Umbilical cord (tissue), 1 donor: ENCODE measurements at regions not wholly inside any gene's neighbourhood (a gene's known extent, or its start where the extent isn't known, plus 50 kb on each side); places are given as distances from the start of the nearest gene placed in this dataset.
"Not testable (repeated sequence)": the region's sequence is repeated elsewhere in the genome, so short reads cannot be mapped to it uniquely, and the experiment has no call there.

Experiments
- DNase-seq: peaks from one replicate; pipeline ENCODE4 v3.0.0-alpha.2; 2015; ENCODE audit warnings: low spot score

GRCh38 chr20:5696011-5696559 lies 54.1 kb upstream of the SHLD1 start:
- no peak for DNase-seq

- DNase-seq: no peak
Observed at GRCh38 chr20:5691918-5692618, 58.1 kb upstream of the SHLD1 start.

DNA sequence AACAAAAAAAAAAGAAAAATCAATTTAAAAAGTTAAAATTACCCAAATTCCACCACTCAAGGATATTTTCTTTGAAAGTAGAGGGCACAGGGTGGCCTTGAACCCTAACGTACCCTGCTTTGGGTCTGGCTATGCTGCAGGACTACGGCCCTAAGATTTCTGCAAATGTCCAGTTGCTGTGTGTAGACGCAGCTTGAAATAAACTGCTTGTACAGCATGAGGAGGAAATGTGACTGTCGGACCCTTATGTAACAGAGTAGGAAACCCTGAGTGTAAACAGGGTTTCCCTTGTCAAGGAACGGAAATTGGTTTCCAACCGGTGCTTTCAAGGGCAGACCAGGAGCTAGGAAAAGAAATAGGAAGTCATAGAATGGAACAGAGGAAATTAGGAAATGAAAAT lies 60.7 kb upstream of the SHLD1 start:
- DNase-seq: peak; percentile 7

DNA sequence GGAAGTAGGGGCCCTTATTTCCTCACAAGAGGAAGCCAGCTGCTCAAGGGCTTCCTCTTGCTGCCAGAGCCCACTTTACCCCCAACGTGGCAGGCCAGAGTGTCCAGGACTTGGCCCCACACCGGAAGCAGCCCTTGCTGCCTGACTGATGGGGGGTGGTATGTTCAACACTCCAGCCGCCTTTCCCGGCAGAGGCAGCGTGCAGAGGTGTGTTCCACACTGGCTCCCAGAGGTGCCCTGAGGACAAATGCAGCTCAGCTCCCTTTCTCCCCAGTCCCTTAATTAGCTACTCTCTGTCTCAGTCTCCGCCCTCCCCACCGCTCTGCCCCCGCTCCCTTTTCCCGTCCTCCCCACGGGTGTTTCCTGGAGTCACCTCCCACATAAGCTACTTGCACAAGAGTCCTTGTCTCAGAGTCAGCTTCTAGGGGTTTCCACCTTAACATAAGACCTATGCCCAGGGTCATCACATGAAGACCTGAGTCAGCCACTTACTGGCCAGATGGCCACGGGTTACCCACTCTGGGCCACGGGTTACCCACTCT lies 61.7 kb upstream of the SHLD1 start:
- DNase-seq: no peak

DNA sequence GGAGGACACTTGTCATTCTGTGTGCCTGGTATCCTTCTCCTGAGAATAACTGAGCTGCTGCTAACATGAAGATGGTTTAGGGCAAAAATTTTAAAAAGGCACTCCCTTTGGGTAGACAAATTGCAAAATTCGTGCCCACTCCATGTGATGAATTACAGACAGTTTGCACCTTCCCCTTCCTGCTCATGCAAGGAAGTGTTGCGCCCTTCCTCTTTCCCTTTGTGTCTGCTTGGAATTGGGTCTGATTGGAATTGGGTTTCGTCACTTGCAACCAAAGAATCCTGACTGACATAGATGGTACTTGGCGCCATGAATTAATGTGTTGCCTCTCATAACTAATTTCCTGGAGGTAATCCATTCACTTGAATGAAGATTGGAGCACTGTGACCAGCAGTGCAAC lies 62.3 kb upstream of the SHLD1 start:
- no peak for DNase-seq

GRCh38 chr20:5686384-5687105 lies 63.7 kb upstream of the SHLD1 start:
- no peak for DNase-seq

- DNase-seq: not testable (repeated sequence)
Observed at GRCh38 chr20:5682556-5682955, 67.6 kb upstream of the SHLD1 start.

GRCh38 chr20:5680192-5680591 lies 69.4 kb upstream of the GPCPD1 start:
- DNase-seq: no peak

GRCh38 chr20:5678777-5679176 lies 68.0 kb upstream of the GPCPD1 start:
- no peak for DNase-seq

- not testable (repeated sequence) for DNase-seq
Observed at GRCh38 chr20:5677944-5678343, 67.1 kb upstream of the GPCPD1 start.

DNA sequence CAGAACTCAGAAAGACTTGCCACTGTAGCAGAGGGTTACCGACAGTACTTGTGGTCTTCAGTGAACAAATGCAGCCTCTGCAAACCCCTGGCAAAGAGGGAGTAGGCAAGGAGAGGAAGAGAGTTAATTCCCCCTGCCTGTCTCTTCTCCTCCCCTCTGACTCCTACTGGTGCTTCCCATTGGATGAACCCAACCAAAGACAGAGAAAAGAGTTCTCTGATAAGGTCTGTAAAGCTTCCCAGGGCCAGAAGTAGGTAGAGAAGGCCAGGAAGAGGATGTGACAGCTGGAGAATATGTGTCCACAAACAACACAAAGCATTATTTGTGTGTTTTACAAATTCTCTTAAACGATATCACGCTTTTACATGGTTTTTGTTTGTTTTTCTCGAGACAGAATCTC lies 66.6 kb upstream of the GPCPD1 start:
- DNase-seq: no peak

DNA sequence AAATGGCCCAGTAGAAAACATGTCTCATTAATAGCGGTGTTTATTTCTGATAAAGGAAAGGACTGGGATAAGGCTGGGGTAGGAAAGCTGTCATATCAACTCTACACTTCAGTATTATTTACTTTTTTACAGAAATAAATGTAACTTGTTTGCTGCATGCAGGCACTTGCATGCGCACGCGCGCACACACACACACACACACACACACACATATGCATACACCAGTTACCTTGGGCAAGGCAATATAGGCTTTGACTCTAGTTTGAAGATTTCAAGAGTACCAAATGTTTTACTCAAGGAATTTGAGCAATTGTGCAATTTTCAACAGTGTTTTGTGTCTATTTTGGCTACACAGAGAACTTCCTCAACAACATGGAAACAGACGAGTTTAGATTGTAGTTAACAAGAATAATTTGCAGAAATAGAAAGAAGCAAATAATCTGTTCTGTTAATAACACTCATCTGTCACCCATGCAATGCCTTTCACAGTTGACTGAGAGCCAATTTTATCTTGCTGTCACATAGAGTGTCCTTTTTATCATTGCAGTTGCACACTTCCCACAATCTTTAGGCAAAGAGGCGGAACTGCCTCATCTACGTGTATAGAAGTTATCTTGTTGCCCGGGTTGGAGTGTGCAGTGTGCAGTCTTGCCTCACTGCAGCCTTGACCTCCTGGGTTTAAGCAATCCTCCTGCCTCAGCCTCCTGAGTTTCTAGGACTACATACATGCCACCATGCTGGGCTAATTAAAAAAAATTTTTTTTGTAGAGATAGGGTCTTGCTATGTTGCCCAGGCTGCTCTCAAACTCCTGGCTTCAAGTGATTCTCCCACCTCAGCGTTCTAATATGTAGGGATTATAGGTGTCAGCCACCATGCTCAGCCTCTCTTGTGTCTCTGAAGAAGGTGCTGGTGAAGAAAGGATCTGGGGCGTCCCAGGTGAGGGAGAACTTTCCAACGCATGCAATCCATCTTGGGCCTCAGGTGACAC lies 64.6 kb upstream of the GPCPD1 start:
- DNase-seq: peak; percentile 43

GRCh38 chr20:5674176-5674660 lies 63.4 kb upstream of the GPCPD1 start:
- DNase-seq: no peak

DNA sequence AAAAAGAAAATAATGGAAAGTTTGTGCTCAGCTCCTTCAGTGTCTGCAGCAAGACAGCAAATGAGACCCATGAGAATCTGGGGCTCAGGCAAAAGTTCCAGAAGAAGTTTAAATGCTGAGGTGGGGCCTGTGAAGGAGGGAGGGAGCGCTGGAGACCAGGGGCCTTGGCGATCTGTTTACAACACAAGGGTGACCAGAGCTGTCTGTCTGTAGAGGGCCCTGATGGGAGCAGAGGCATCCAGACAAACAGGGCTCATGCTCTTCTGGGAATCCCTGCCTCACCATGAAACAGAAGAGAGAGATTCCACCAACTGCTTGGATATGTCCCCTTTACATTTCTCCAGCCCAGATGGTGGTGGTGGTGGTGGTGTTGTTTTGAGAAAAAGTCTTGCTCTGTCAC lies 60.1 kb upstream of the GPCPD1 start:
- no peak for DNase-seq

GRCh38 chr20:5670036-5670536 lies 59.3 kb upstream of the GPCPD1 start:
- no peak for DNase-seq

DNA sequence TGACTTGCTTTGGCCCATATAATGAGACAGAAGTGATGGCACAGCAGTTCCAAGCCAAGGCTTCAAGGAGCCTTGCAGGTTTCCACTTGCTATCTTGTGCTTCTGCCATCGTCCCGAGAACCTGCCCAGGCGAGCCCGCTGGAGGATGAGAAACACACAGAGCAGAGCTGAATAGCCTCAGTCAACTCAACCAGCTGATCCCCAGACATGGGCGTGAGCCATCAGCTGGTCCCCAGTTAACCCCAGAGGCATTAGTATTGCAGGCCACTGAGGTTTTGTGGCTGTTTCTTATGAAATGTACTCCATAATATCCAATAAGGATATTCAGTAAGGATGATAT lies 57.7 kb upstream of the GPCPD1 start:
- no peak for DNase-seq

- DNase-seq: no peak
Observed at GRCh38 chr20:5667705-5668528, 57.1 kb upstream of the GPCPD1 start.

DNA sequence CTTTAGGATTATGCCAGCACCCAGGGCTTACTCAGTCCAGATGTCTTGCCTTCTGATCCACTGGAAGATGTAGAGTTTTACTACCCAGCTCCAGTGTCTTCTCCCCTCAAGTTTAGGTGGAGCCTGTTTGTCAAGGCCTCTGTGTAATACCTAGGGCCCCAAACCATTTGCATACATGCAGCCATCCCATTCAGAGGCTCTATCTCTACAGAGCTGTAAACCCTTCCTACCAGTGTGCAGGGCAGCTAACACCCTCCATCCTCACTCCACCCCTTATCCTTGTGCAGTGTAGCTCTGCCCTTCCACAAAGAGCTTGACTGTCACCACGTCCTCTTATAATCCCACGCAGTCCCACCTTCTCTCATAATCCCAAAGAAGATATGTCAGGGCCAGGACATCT lies 54.6 kb upstream of the GPCPD1 start:
- no peak for DNase-seq

DNA sequence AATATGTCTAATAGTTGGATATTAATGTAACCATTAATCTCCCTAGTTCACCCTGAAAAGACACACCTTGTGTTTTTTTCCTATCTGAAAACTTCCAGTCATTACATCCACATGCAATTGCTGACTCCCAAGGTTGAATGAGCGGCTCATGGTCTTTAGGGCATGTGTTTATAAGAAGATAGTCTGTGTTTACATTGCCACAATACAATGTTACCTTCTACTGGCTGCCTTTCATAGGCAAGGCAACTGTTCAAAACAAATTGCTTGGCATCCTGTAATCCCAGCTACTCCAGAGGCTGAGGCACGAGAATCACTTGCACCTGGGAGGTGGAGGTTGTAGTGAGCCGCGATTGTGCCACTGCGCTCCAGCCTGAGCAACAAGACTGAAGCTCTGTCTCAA lies 52.6 kb upstream of the GPCPD1 start:
- DNase-seq: no peak

GRCh38 chr20:5662769-5663168 lies 52.0 kb upstream of the GPCPD1 start:
- DNase-seq: peak; percentile 25
